ENCODE measurements at regions not wholly inside any gene's neighbourhood (a gene's known extent, or its start where the extent isn't known, plus 50 kb on each side); places are given as distances from the start of the nearest gene placed in this dataset.

- peaks cover 6 to 8% (median 6%) of the 10 kb centered on the region in 3 donors for H3K4me1 Mint-ChIP-seq
- H3K27ac Mint-ChIP-seq: no peak overlapping the region
- H3K27me3 Mint-ChIP-seq: peaks cover 0 to 11% (median 4%) of the 10 kb centered on the region in 3 donors
- peaks cover 0 to 20% of the 10 kb centered on the region in 2 donors for H3K36me3 Mint-ChIP-seq
- no peak overlapping the region for H3K4me3 Mint-ChIP-seq
- DNase-seq (no peak), ATAC-seq (ENCODE audit: low read depth in 2 of 2) (no peak)
- H3K9me3 Mint-ChIP-seq: peaks cover 5 to 19% (median 12%) of the 10 kb centered on the region in 7 donors
Observed at GRCh38 chr10:6364893-6365292, 162.2 kb downstream of the PFKFB3 start.

GRCh38 chr10:6365384-6365783, 162.7 kb downstream of the PFKFB3 start:
- H3K27ac Mint-ChIP-seq: peak overlapping the region in 1 of 6 donors; percentile 20

More at GRCh38 chr10:6365384-6365783, 162.7 kb downstream of the PFKFB3 start:
- Mint-ChIP-seq H3K4me3 (no peak overlapping the region), H3K4me1 (peaks cover 6 to 8% (median 6%) of the 10 kb centered on the region in 3 donors), H3K36me3 (peaks cover 0 to 17% of the 10 kb centered on the region in 2 donors), H3K27me3 (peaks cover 0 to 9% (median 4%) of the 10 kb centered on the region in 3 donors), H3K9me3 (peaks cover 3 to 16% (median 9%) of the 10 kb centered on the region in 7 donors)
- ATAC-seq (ENCODE audit: low read depth in 2 of 2) (no peak), DNase-seq (no peak)
